ENCODE measurements at regions not wholly inside any gene's neighbourhood (a gene's known extent, or its start where the extent isn't known, plus 50 kb on each side); places are given as distances from the start of the nearest gene placed in this dataset.

DNA sequence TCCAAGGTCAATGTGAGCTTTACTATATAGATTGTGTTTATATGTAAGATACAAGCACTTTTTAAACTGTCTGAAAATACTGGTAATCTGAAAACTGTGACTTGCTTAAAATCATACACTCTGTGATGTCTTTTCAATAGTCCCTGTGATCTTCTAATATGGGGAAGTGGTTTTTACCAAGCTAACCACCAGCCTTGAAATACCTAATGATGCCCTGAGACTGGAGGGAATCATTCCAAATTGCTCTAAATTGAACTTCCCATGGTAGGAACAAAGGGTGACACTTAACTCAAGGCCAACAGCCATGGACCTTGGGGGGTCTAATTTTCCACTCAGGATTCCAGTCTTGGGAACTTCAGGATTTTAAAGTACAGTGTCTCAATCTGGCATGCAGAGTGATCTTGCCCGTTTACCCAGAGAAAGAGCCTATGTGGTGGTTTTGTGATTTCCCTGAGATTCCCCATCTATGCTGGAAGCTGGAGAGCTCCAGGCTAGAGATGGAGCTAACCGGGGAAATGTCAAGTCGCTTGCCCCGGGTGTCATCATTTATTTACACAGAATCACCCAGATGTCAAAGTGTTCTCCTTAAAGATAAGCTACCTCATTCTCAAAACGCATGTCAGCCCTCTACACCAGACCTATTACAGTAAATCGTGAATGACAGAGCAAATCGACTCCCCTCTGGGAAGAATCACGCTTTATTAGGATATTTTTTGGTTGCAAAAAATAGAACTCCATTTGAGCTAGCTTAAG, 198.5 kb downstream of the SP3 start:
- intact Hi-C loops (cut with DNase I), result no loop called here
- DNase-seq, result no peak

GRCh38 chr2:173770947-173771678, 194.1 kb downstream of the SP3 start:
- no peak for DNase-seq
- intact Hi-C loops (cut with DNase I), result no loop called here

- DNase-seq, result no peak
- intact Hi-C loops (cut with DNase I), result no loop called here
Measured at GRCh38 chr2:173772205-173772604, 193.0 kb downstream of the SP3 start.

GRCh38 chr2:173773076-173773475, 192.1 kb downstream of the SP3 start:
- no peak for DNase-seq
- intact Hi-C loops (cut with DNase I), result no loop called here

DNA sequence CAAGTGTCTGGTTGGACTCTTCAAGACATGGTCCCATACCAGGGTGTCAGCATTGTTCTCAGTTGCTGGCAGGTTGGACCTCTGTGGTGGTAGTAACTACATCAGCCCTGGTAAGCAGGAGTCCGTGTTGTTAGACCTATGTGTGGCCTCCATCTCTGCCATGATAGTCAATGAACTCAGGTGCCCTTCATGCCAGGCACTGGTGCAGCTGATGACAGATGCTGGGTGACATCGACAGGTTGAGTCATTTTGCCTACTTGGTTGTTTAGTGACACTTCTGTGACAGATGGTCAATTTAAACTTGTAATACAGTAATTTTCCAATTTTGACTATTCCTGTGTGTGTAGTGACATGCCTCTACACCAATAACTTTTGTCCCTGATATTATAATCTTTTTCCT, 189.7 kb downstream of the SP3 start:
- intact Hi-C loops (cut with DNase I), result no loop called here
- no peak for DNase-seq

GRCh38 chr2:173782681-173783080, 182.5 kb downstream of the SP3 start:
- intact Hi-C loops (cut with DNase I), result no loop called here
- no peak for DNase-seq

GRCh38 chr2:173783382-173783781, 181.8 kb downstream of the SP3 start:
- DNase-seq, result no peak
- intact Hi-C loops (cut with DNase I), result no loop called here

DNA sequence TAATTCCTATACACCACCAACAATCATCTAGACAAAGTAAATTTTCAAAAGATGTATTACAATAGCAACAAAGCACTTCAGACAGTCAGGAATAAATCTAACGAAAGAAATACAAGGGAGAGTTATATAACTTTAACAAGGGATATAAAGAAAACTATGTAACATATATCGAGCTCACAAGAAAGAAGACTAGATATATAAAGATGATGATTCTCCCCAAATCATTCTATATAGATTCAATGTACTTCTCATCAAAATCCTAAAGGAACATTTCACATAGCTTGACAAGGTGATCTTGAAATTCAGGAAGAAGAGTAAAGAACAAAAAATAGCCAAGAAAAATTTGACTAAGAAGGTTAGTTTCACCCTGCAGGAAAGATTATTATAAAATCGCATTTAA, 179.4 kb downstream of the SP3 start:
- intact Hi-C loops (cut with DNase I), result no loop called here
- DNase-seq, result no peak

DNA sequence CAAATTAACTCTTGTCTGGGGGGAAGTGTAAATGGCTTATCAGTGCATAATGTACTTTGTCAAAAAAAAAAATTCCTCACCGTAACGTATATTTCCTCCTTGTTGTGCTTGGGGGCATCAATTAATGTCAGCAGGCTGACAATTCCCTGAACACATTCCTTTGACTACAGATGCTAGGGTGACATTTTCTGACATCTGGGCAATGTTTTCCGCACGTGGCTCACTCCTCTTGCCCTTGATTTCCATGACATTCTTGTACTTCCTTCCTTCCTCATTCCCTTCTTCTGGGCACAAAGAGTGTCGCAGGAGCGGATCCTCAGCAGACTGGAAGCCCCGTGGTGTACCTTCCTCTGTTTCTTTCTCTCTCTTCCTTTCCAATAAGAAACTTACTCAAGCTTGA, 173.7 kb downstream of the SP3 start:
- intact Hi-C loops (cut with DNase I), result no loop called here

DNA sequence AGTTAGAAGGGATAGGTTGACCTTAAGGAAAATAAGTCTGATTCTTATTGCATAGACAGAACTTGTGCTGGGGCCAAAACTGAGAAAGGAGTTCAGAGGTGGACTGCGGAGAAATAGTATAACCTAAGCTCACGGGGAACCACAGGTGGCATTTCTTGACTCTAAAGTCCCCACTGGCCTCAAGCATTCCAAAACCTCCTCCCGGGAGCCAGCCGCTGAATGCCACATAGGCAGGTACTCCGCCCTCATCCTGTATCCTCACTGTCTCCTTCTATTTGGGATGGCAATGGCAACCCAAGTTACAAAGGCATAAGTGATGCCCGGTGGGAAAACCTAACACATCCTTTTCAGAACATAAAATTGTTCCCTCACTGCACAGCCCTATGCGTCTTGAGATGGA, 173.0 kb downstream of the SP3 start:
- peak in 1 of 42 donors; percentile 38 for DNase-seq
- intact Hi-C loops (cut with DNase I), result no loop called here

More for the DNA sequence above, 173.7 kb downstream of the SP3 start:
- peak in 1 of 42 donors; percentile 10 for DNase-seq

DNA sequence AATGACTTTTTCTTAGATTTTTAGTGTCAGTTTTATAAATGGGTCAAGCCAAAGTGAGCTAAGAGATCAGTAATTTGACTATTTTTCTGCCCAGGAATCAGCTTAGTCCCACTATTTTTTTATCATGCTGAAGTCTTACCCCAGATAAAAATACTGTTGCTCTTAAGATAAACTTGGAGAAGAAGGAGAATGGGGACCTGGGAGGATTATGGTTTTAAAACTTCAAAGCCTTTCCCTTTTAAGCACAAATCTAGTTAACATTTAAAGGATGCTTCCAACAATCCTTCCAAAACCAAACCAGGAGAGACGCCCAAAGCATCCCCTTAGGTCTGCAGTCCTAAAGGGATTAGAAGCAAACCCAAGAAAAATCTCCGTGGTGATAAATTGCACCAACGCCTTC, 172.4 kb downstream of the SP3 start:
- intact Hi-C loops (cut with DNase I), result no loop called here
- no peak for DNase-seq

DNA sequence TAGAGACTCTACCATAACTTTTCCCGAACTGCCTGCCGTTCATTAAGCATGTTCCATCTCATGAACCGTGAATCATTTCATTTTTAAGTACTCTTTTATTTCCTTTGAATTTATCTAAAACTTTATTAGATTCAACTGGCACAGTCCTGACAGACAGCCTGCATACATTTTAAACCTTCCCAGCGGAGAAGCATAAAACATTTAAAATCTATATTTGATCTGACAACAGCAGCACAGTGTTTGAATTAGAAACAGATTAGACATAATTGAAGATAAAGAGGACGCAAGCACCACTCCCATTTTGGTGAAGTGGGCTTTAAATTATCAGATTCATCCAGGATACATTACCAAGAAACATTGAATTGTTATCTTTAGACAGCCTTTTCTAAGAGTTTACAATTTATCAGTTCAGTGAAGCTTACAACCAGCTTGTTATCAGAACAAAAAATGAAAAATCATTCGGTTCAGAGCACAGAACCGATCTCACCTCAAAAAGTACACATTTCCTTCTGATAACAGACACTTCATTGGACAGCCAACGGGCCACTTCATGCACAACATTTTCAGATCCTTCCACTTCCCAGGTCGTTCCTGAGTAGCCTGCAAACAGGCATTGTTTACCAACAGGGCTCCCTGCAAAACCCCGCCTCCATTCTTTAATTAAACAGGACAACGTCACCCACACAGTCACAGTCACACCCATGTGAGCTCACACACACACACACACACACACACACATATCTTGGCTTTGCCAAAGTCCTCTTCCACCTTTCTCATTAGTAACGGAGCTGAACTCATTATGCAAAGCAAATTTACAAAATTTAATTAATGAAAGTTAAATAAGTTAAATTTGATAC, 171.2 kb downstream of the SP3 start:
- intact Hi-C loops (cut with DNase I), result no loop called here
- DNase-seq, result no peak

GRCh38 chr2:173797586-173798263, 167.4 kb downstream of the SP3 start:
- no peak for DNase-seq
- intact Hi-C loops (cut with DNase I), result no loop called here

- no peak for DNase-seq
- intact Hi-C loops (cut with DNase I), result no loop called here
Measured at GRCh38 chr2:173802518-173802917, 162.7 kb downstream of the SP3 start.

- intact Hi-C loops (cut with DNase I), result no loop called here
- DNase-seq, result no peak
Measured at GRCh38 chr2:173803449-173803848, 161.7 kb downstream of the SP3 start.

GRCh38 chr2:173806761-173807160, 158.4 kb downstream of the SP3 start:
- intact Hi-C loops (cut with DNase I), result no loop called here
- no peak for DNase-seq

GRCh38 chr2:173808718-173809117, 156.5 kb downstream of the SP3 start:
- intact Hi-C loops (cut with DNase I), result no loop called here
- DNase-seq, result no peak

- DNase-seq, result no peak
- intact Hi-C loops (cut with DNase I), result no loop called here
Measured at GRCh38 chr2:173812321-173812720, 152.9 kb downstream of the SP3 start.

DNA sequence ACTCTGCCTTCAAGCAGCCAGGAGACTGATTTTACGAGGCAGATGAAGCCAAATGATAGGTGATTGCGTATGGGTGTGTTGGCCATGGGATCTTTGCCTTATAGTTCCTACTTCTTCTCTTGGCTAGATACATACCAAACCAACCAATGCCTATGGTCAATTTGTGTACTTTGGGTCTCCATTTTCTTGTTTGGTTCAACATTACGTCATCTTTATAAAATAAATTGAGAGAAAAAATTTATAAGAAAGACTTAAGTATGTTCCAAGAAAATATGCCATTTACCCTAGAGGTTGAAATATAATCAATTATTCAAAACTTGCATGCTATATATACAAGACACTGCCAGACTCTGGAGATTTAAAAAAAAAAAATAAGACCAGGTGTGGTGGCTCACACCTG, 150.9 kb downstream of the SP3 start:
- intact Hi-C loops (cut with DNase I), result no loop called here

More for the DNA sequence above, 150.9 kb downstream of the SP3 start:
- no peak for DNase-seq
